B cell (primary cell): ENCODE measurements at regions not wholly inside any gene's neighbourhood (a gene's known extent, or its start where the extent isn't known, plus 50 kb on each side); places are given as distances from the start of the nearest gene placed in this dataset.

Source experiments
- EZH2 ChIP-seq: IDR thresholded peaks from 2 replicates; pipeline ENCODE4 v1.6.1; 2012; ENCODE audit warnings: borderline replicate concordance, low read depth, mild to moderate bottlenecking, moderate library complexity, low read length; ENCODE audit not compliant: insufficient read depth, poor library complexity, severe bottlenecking
- TF ChIP-seq, protein P1 (sequence below): fragments of 200-600 bp; IDR thresholded peaks from one replicate; pipeline ENCODE4 v1.8.0; 2022; ENCODE audit warnings: antibody characterized with exemption, mild to moderate bottlenecking

- TF ChIP-seq, protein P1, sequence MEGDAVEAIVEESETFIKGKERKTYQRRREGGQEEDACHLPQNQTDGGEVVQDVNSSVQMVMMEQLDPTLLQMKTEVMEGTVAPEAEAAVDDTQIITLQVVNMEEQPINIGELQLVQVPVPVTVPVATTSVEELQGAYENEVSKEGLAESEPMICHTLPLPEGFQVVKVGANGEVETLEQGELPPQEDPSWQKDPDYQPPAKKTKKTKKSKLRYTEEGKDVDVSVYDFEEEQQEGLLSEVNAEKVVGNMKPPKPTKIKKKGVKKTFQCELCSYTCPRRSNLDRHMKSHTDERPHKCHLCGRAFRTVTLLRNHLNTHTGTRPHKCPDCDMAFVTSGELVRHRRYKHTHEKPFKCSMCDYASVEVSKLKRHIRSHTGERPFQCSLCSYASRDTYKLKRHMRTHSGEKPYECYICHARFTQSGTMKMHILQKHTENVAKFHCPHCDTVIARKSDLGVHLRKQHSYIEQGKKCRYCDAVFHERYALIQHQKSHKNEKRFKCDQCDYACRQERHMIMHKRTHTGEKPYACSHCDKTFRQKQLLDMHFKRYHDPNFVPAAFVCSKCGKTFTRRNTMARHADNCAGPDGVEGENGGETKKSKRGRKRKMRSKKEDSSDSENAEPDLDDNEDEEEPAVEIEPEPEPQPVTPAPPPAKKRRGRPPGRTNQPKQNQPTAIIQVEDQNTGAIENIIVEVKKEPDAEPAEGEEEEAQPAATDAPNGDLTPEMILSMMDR: peak; percentile 54
- TF ChIP-seq EZH2: no peak
Observed at GRCh38 chr16:85330694-85331188, 218.5 kb upstream of the CIBAR2 start.
